GM11168 (cell line): ENCODE measurements at regions not wholly inside any gene's neighbourhood (a gene's known extent, or its start where the extent isn't known, plus 50 kb on each side); places are given as distances from the start of the nearest gene placed in this dataset.
"Not testable (repeated sequence)": the region's sequence is repeated elsewhere in the genome, so short reads cannot be mapped to it uniquely, and the experiment has no call there.

Source experiments
- in situ Hi-C: fragments of 300-500 bp; cut with MboI; formaldehyde crosslinking; loops from one replicate; pipeline ENCODE4 v1.12.0; 2022; ENCODE audit warnings: low sequenced_read_pairs; ENCODE audit not compliant: unreplicated experiment

- in situ Hi-C loops, result no loop called here
These were observed 264.6 kb upstream of the THUMPD2 start for GRCh38 chr2:40043641-40044040.

DNA sequence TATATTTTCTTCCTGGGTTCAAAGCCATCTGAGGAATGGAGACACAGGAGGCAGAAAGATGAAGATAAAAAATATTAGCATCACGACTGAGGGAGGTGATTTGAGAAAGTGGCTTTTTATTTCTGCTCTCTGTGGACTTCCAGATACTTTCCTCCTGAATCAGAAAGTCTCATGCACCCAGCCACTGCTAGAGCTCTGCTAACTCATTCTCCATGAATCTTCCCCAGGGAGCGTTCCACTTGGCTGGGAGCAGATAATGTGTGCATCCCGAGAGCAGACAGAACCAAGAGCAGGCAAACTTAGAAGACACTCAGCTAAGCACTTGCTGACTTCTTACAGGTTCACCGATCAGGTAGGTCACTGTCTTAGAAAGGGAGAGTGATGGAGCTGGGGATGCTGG, 264.1 kb upstream of the THUMPD2 start:
- in situ Hi-C loops, result no loop called here

DNA sequence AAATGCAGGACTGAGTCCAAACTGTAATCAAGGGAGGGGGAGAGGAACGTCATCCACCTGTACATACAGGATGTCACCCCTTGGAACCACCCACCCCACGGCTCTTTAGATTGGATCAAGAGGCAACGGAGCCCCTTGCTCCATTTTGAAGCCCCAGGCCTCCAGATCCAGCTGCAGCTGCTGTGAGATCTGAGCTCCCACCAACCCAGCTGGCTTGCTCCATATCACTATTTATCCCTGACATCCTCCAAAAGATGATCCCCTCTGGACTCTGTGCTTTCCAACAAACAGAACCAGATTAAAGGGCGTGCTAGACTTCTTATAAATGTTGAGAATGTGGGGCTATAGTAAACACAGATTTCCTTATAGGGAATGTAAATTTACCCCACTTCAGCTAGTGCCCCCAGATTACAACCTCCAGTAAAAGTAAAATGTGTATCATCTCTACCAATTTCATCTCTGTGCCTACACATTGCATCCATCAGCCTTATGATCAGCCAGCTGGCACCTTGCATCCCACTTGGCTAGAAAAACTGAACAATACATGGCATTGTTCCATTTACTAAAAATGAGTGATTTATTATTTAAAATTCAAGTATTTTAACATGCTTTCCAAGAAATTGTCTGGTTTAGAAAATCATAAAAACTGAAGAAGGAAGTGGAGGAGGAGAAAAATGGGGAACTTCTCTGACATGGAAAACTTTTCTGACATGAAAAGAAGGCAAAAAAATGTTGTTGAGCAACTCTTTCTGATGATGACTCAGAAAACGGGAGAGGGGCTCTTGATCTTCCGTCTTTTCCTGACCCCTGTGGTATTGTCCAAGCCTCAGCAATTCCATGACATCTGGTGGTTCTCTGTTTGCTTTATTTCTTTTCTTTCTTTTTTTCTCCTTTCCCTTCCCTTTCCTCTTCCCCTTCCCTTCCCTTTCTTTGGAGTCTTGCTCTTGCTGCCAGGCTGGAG, 262.6 kb upstream of the THUMPD2 start:
- in situ Hi-C loops, result no loop called here

- in situ Hi-C loops, result no loop called here
These were observed 260.5 kb upstream of the THUMPD2 start for GRCh38 chr2:40039549-40039948.

DNA sequence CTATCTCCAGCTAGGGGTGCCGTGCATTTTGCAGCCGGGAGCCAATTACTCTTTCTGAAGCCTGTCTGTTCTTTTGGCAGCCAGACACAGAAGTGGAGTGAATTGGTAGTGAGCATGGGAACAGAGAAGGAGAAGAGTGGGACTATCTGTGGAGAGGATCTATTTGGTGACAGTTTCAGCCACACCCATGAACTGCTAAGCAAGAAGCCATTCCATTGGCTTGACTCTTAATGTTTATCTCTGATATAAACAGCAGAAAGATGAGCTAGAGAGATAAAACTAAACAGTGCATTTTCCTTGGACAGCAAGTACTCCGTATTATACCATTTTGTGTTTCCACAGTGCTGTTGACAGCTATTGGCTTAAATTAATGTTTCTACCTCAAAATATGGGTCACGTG, 259.6 kb upstream of the THUMPD2 start:
- in situ Hi-C loops, result no loop called here

DNA sequence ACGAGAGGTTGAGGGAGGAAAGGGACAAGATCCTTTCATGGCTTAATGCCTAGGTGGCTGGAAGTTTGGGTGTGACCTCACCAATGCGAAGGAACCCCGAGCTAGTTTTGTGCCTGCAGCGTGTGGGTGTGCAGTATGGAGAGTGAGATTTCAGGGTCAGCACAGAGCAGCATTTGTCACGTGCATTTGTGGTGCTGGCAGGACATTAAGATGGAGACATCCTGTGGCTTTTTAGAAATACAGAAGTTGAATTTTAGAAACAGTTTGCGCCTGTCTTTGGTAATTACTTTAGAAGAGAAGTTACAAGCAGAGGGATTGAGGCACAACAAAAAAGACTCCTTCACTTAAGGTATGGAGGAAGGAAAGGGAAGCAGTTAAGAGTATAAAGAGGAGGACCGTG, 258.2 kb upstream of the THUMPD2 start:
- in situ Hi-C loops, result no loop called here

DNA sequence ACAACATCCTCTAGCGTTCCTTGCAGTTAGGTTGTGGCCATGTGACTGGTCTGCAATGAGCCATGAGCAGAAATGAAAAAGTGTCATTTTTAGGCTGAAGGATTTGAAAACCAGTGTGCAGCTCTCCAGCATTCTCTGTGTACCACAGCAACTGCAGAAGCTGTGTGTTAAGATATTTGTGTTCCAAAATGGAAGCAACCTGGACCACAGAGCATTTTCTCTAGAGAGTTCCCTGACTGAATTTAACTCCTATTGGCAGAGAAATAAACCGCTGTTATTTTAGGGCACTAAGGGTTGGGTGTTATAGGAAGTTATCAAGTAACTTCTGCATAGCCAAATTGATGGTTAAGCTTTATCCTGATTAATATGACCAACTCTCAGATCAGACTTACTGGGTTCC, 257.2 kb upstream of the THUMPD2 start:
- in situ Hi-C loops, result no loop called here

DNA sequence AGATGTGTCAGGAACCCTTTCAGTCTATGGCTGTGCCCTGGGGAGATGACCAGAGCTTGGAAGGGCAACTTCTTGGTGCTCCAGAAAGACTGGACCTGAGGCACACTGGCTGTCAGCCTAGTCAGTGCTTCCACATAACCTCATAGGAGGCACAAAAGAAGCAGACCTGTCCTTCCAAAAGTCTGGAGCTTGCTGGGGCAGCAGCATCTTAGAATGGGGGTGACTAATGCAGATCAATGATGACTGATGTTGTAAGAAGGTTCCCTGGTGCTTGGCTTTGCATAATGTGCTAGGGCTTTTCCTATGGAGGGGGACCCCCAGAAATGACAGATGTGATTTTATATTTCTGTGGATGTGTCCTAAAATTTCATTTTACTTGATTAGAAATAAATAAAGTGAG, 255.7 kb upstream of the THUMPD2 start:
- in situ Hi-C loops, result no loop called here

DNA sequence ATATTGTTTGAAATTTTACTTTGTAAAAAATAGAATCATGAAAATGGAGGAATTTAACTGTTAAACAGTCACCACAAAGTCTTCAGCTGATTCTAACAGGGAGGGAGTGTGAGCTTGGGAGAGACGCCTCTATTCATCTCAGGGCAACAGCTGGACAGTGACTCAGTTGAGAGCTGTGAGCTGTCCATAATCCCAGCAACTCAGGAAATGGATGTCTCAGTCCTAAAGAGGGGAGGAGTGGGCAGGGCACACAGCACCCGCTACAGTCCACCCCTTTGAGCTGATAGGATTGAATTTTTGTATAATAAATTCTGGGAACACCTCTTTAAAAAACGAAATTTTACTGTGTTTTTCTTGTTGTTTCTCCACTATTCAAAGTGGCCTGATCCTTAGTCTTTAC, 255.1 kb upstream of the THUMPD2 start:
- in situ Hi-C loops, result no loop called here

- in situ Hi-C loops, result no loop called here
These were observed 254.7 kb upstream of the THUMPD2 start for GRCh38 chr2:40033781-40034180.

GRCh38 chr2:40032650-40033319, 253.7 kb upstream of the THUMPD2 start:
- in situ Hi-C loops, result no loop called here

DNA sequence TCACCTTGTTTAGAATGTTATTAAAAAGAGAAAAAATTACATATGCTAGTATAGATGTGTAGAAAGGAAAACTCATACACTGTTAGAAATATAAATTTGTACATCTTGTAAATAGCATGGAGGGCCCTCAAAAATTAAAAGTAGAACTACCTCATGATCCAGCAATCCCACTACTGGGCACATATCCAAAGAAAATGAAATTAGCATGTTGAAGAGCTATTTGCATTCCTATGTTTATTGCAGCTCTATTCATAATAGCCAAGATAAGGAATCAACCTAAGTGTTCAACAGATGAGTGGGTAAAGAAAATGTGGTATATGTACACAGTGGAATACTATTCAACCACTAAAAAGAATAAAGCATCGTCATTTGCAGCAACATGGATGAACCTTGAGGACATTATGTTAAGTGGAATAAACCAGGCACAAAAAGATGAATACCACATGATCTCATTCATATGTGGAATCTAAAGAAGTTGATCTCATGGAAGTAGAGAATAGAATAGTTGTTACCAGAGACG, 251.5 kb upstream of the THUMPD2 start:
- in situ Hi-C loops, result no loop called here

DNA sequence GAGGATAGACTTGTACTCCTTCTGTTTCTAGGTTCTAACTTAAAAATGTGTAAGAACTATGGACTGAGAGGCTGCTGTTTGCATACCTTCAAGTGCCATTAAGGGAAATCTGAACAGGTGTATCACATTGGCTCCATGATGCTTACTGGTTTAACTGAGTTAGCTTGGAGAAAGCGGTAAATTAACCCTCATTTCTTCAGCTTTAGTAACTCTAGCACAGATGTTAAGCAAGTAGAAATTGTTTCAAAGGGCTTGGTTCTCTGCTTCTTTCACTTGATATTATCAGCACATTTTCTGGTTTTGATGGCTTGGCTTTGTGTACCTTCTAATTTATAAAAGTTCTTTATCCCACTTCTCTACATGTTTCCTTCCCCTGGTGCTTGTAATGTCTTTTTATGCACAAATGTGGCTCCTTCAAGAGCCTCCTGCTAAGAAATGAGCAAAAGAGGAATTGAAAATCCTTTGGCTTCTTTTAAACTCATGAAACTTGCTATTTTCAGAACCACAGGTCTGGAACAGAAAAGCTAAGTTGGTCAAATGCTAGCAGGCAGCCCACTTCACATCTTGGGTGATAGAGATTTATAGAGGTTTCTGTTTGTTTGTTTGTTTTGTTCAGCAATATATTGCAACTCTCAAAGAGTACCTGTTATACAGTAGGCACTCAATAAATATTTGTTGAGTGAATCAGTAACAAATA, 249.9 kb upstream of the THUMPD2 start:
- in situ Hi-C loops, result no loop called here

DNA sequence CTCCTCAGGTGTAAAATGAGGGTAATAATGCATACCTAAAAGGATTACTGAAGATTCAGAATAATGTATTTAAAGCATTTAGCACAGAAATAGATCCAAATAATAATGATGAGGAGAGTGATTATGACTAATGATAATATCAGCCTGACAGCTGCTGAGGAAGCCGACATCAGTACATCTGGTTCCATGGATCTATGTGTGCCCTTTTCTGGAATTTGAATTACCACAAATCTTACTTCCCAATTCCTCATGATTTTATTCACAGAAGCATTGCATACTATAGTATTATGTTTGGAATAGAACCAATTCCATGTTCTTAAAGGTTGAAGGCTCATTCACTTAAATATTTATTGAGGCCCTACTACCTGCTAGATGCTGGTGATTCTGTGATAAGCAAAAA, 248.9 kb upstream of the THUMPD2 start:
- in situ Hi-C loops, result no loop called here

DNA sequence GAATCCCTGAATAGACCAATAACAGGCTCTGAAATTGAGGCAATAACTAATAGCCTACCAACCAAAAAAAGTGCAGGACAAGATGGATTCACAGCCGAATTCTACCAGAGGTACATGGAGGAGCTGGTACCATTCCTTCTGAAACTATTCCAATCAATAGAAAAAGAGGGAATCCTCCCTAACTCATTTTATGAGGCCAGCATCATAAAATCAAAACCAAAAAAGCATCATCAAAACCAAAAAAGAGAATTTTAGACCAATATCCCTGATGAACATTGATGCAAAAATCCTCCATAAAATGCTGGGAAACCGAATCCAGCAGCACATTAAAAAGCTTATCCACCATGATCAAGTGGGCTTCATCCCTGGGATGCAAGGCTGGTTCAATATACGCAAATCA, 246.2 kb upstream of the THUMPD2 start:
- in situ Hi-C loops, result not testable (repeated sequence)

GRCh38 chr2:40020997-40021396, 241.9 kb upstream of the THUMPD2 start:
- in situ Hi-C loops, result no loop called here

- in situ Hi-C loops, result no loop called here
These were observed 237.3 kb upstream of the THUMPD2 start for GRCh38 chr2:40016151-40016885.

- in situ Hi-C loops, result not testable (repeated sequence)
These were observed 234.9 kb upstream of the THUMPD2 start for GRCh38 chr2:40013962-40014361.

GRCh38 chr2:40004336-40004735, 225.3 kb upstream of the THUMPD2 start:
- in situ Hi-C loops, result no loop called here

DNA sequence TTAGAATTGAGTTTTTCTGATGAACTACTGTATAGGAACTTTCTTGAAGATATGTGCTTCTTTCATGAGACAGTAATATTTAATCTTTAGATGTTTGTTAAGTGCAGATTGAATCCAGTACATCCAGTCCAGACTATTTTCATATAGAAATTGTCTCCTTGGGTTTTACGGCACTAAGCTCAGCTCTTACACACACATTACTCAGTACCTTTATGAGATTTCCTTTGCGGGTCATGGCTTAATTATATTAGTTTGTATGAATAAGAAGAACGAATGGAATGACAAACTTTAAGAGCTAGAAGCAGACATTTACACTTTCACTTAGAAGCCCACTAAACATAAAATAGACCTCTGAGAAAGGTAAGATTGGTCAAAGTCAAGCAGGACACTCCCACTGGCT, 223.3 kb upstream of the THUMPD2 start:
- in situ Hi-C loops, result no loop called here
